NCI-H1048 (cell line): ENCODE measurements at regions not wholly inside any gene's neighbourhood (a gene's known extent, or its start where the extent isn't known, plus 50 kb on each side); places are given as distances from the start of the nearest gene placed in this dataset.
"Not testable (repeated sequence)": the region's sequence is repeated elsewhere in the genome, so short reads cannot be mapped to it uniquely, and the experiment has no call there.

Experiments
- DNase-seq: peaks from one replicate; lab custom pipeline; 2025; lab: John Stamatoyannopoulos, UW

- DNase-seq: no peak
These were observed 87.7 kb upstream of the CHST15 start for GRCh38 chr10:124180947-124181549.

GRCh38 chr10:124180044-124180745 lies 86.8 kb upstream of the CHST15 start:
- DNase-seq: no peak

- DNase-seq: no peak
These were observed 86.1 kb upstream of the CHST15 start for GRCh38 chr10:124179308-124180043.

GRCh38 chr10:124177180-124177518 lies 83.8 kb upstream of the CHST15 start:
- no peak for DNase-seq

- DNase-seq: no peak
These were observed 83.2 kb upstream of the CHST15 start for GRCh38 chr10:124176349-124177179.

- no peak for DNase-seq
These were observed 82.4 kb upstream of the CHST15 start for GRCh38 chr10:124175701-124176348.

GRCh38 chr10:124174673-124175645 lies 81.6 kb upstream of the CHST15 start:
- no peak for DNase-seq

GRCh38 chr10:124174071-124174566 lies 80.7 kb upstream of the CHST15 start:
- no peak for DNase-seq

GRCh38 chr10:124173298-124173900 lies 80.0 kb upstream of the CHST15 start:
- no peak for DNase-seq

GRCh38 chr10:124172181-124172916 lies 79.0 kb upstream of the CHST15 start:
- DNase-seq: no peak

GRCh38 chr10:124171561-124171960 lies 78.2 kb upstream of the CHST15 start:
- DNase-seq: no peak

GRCh38 chr10:124170631-124171030 lies 77.2 kb upstream of the CHST15 start:
- no peak for DNase-seq

- DNase-seq: no peak
These were observed 75.8 kb upstream of the CHST15 start for GRCh38 chr10:124168991-124169802.

GRCh38 chr10:124168581-124168980 lies 75.2 kb upstream of the CHST15 start:
- DNase-seq: no peak

- DNase-seq: not testable (repeated sequence)
These were observed 74.5 kb upstream of the CHST15 start for GRCh38 chr10:124167925-124168324.

GRCh38 chr10:124166431-124167125 lies 73.2 kb upstream of the CHST15 start:
- DNase-seq: no peak

- no peak for DNase-seq
These were observed 72.4 kb upstream of the CHST15 start for GRCh38 chr10:124165827-124166226.

- no peak for DNase-seq
These were observed 71.9 kb upstream of the CHST15 start for GRCh38 chr10:124165311-124165710.
